Fibroblast of mammary gland (primary cell): ENCODE measurements at regions not wholly inside any gene's neighbourhood (a gene's known extent, or its start where the extent isn't known, plus 50 kb on each side); places are given as distances from the start of the nearest gene placed in this dataset.
"Not testable (repeated sequence)": the region's sequence is repeated elsewhere in the genome, so short reads cannot be mapped to it uniquely, and the experiment has no call there.

Experiments
- DNase-seq: peaks from one replicate; pipeline ENCODE4 v3.0.0-alpha.2; 2010; ENCODE audit warnings: low read depth
- H3K4me3 ChIP-seq: 2 replicates; pipeline ENCODE4 v1.5.1; 2011; ENCODE audit warnings: low read depth, mild to moderate bottlenecking, low read length, moderate library complexity; ENCODE audit not compliant: control insufficient read depth
- TF ChIP-seq, protein P1 (sequence below): conservative IDR thresholded peaks from 2 replicates; pipeline ENCODE4 v1.5.1; 2011; ENCODE audit warnings: low read depth, low read length, inconsistent platforms; ENCODE audit not compliant: control insufficient read depth, insufficient read depth

DNA sequence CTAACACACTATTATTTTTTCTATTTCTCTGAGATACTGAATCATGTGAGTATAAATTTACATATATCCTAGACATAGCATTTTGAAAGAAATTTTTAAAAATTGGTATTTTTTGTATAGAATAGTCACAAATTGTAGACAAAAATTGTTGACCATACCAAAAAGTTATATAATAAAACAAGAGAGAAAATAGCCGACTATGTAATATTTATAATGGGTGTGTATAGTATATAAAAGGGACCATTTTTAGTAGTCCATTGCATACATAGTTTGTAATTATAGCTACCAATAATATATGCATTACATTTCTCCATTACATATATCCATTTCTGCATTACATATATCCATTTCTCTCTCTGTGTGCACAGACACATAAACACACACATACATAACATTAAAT is 590.2 kb downstream of the TMTC2 start:
- no peak for DNase-seq
- TF ChIP-seq, protein P1, sequence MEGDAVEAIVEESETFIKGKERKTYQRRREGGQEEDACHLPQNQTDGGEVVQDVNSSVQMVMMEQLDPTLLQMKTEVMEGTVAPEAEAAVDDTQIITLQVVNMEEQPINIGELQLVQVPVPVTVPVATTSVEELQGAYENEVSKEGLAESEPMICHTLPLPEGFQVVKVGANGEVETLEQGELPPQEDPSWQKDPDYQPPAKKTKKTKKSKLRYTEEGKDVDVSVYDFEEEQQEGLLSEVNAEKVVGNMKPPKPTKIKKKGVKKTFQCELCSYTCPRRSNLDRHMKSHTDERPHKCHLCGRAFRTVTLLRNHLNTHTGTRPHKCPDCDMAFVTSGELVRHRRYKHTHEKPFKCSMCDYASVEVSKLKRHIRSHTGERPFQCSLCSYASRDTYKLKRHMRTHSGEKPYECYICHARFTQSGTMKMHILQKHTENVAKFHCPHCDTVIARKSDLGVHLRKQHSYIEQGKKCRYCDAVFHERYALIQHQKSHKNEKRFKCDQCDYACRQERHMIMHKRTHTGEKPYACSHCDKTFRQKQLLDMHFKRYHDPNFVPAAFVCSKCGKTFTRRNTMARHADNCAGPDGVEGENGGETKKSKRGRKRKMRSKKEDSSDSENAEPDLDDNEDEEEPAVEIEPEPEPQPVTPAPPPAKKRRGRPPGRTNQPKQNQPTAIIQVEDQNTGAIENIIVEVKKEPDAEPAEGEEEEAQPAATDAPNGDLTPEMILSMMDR: no peak
- no peak overlapping the region for H3K4me3 ChIP-seq

DNA sequence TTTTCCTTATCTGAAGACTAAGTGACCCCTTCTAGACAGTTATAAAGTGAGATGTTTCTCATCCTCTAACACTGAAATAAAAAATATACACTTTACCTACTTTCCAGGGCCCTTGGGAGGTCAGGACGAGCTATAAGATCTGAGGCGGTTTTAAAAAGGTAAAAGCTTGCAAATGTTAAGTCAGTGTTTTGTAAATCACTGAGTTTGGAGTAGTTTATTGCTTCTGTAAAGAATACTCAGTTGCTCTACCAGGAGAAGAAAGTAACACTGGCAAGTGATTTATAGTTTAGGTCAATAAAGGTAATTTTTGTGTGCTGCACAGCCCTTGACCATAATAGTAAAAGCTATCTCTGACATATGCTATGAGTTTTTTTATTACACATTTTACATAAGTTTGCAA is 584.5 kb downstream of the TMTC2 start:
- H3K4me3 ChIP-seq: no peak overlapping the region
- TF ChIP-seq, protein P1: no peak
- no peak for DNase-seq

GRCh38 chr12:83265808-83266207 is 579.1 kb downstream of the TMTC2 start:
- TF ChIP-seq, protein P1: no peak
- no peak overlapping the region for H3K4me3 ChIP-seq
- DNase-seq: no peak

DNA sequence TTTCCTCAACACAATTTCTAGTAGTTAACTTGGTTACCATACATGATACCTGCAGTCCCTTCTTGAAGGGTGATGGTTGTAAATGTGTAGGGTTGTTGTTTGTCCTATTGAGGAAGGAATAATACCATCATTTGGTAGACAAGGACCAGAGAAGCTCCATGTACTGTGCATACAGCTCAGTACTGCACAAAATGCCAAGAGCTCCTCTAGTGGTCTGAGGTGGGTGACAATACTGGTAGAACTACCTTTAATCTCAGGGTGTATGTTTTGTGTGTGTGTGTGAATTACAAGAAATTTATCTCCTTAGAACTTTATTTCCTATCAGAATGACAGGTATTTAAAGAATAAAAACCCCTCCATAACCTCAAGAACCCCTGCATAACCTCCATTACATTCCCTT is 575.3 kb downstream of the TMTC2 start:
- no peak overlapping the region for H3K4me3 ChIP-seq
- no peak for DNase-seq
- TF ChIP-seq, protein P1: no peak

- not testable (repeated sequence) for H3K4me3 ChIP-seq, DNase-seq
These were observed 573.4 kb downstream of the TMTC2 start for GRCh38 chr12:83260126-83260525.

DNA sequence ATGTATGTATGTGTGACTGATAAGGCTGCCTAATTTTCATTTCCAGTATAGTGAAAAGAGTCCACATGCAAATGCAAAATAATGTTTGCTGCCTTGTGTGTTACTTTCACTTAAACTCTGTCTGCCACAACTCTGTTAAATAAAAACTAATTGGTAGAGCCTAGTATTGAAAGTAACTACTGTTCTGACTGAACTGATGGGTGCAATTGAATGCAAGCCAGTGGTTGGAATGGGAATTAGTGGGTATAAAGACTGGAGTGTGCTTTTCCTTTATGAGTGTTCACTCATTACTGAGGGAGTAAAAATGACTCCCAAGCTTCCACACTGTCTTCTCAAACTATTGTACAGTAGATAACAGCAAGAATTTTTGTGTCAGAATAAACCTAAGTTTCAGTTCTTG is 571.0 kb downstream of the TMTC2 start:
- no peak for DNase-seq
- no peak overlapping the region for H3K4me3 ChIP-seq
- TF ChIP-seq, protein P1: no peak

GRCh38 chr12:83256562-83256961 is 569.9 kb downstream of the TMTC2 start:
- TF ChIP-seq, protein P1: no peak
- no peak overlapping the region for H3K4me3 ChIP-seq
- DNase-seq: no peak

DNA sequence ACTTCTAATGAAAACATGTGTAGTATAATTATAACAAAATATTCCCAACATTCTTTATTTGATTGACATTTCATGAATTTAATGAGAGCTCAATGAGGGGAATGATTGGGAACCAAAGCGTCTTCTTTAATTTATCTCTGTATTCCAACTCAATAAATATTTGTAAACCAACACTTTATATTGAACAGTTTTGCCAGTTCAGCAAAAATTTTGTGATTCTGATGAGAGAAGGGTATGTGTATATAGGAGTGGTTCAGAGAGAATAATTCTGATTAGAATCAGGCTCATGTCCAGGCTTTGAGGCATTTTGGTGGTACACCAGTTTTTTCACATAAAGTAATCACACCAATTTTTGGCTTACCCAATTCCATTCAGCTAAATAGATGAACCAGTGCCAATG is 564.2 kb downstream of the TMTC2 start:
- H3K4me3 ChIP-seq: no peak overlapping the region
- TF ChIP-seq, protein P1: no peak
- no peak for DNase-seq
